Large intestine (tissue), 3 donors: ENCODE measurements at regions not wholly inside any gene's neighbourhood (a gene's known extent, or its start where the extent isn't known, plus 50 kb on each side); places are given as distances from the start of the nearest gene placed in this dataset.
"Not testable (repeated sequence)": the region's sequence is repeated elsewhere in the genome, so short reads cannot be mapped to it uniquely, and the experiment has no call there.

ENCODE experiments used
- DNase-seq, 2 donors: peaks; one replicate each; pipeline versions ENCODE4 v3.0.0 to v3.0.0-alpha.2; 2013
- H3K27ac ChIP-seq: one replicate; pipeline ENCODE4 v1.5.1; 2013; ENCODE audit warnings: low read length
- H3K27me3 ChIP-seq: 2 replicates; pipeline ENCODE4 v1.6.1; 2013; ENCODE audit warnings: low read length; ENCODE audit not compliant: control insufficient read depth, insufficient read depth
- H3K36me3 ChIP-seq: 2 replicates; pipeline ENCODE4 v1.6.1; 2013; ENCODE audit warnings: low read length; ENCODE audit not compliant: control insufficient read depth, insufficient read depth
- H3K4me1 ChIP-seq: one replicate; pipeline ENCODE4 v1.6.1; 2013; ENCODE audit warnings: low read length; ENCODE audit not compliant: control insufficient read depth, insufficient read depth
- H3K4me3 ChIP-seq: one replicate; pipeline ENCODE4 v1.5.1; 2013; ENCODE audit warnings: low read length
- H3K9me3 ChIP-seq: one replicate; pipeline ENCODE4 v1.6.1; 2013; ENCODE audit warnings: mild to moderate bottlenecking, low read depth, low read length, moderate library complexity; ENCODE audit not compliant: control insufficient read depth
- WGBS: methylation state at CpG from one replicate; pipeline ENCODE4 v1.1.5; 2013; ENCODE audit warnings: low lambda C conversion rate; ENCODE audit not compliant: insufficient coverage; 5-methylcytosine and 5-hydroxymethylcytosine counted together

GRCh38 chr4:120218981-120219380, 152.3 kb upstream of the MAD2L1 start:
- H3K9me3 ChIP-seq = no peaks in the 10 kb centered on the region
- no CpG with 5 or more reads among the region's 2 CpGs for WGBS
- no peak overlapping the region for H3K4me3 ChIP-seq
- DNase-seq = no peak
- H3K36me3 ChIP-seq = no peaks in the 10 kb centered on the region
- no peaks in the 10 kb centered on the region for H3K27me3 ChIP-seq
- H3K27ac ChIP-seq = no peak overlapping the region
- H3K4me1 ChIP-seq = no peaks in the 10 kb centered on the region

- Histone ChIP-seq H3K9me3 (no peaks in the 10 kb centered on the region), H3K4me1 (no peaks in the 10 kb centered on the region), H3K27ac (no peak overlapping the region), H3K4me3 (no peak overlapping the region), H3K36me3 (no peaks in the 10 kb centered on the region), H3K27me3 (no peaks in the 10 kb centered on the region)
- WGBS = no CpG with 5 or more reads among the region's 1 CpG
- DNase-seq = no peak
Observed at GRCh38 chr4:120215350-120215749, 148.7 kb upstream of the MAD2L1 start.

DNA sequence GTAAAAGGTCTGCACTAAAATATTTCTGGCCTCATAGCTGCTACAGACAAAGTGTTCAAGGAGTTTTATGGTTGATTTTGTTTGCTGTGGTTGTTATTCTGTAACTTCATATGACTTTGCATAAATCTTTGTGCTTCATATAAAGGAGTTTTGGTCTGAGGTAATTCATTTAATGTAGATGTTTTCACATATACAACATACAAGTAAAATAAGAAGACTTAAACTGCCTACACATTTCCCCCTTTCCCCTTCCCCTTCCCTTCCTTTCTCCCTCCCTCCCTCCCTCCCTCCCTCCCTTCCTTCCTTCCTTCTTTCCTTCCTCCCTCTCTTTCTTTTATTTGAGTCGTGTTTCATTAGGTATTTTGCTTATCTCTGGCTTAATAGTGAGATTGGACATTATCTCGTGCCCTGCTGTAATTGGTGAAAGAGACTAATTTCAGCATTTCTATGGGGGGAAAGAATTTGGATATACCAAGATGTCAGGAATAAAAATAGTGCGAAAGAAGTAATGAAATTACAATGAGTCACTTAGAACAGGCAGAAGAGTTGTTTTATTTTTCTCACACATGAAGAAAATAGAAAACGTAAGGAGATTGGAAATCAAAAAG, 144.9 kb upstream of the MAD2L1 start:
- no peaks in the 10 kb centered on the region for H3K36me3 ChIP-seq
- H3K27ac ChIP-seq = no peak overlapping the region
- no peak overlapping the region for H3K4me3 ChIP-seq
- no peaks in the 10 kb centered on the region for H3K9me3 ChIP-seq
- WGBS = 74% methylated on average over 4 of the region's 4 CpGs
- H3K27me3 ChIP-seq = no peaks in the 10 kb centered on the region
- DNase-seq = no peak
- no peaks in the 10 kb centered on the region for H3K4me1 ChIP-seq

DNA sequence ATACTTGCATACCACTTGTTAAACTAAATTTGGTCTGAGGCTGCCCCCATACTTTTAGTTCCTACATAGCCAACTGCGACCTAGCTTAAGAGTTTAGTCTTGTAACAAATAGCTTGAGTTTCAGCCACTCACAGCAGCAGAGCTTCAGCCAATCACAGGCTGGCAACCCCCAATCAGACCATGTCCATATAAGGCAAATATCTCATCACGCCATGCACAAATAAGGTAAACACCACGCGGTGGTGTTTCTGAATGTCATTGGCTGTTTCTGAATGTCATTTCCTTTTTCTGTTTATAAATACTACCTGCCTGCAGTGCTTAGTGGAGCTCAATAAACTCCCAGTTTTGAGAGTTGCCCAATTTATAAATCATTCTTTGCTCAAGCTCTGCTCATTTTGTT, 143.1 kb upstream of the MAD2L1 start:
- Histone ChIP-seq H3K9me3 (no peaks in the 10 kb centered on the region), H3K4me3 (no peak overlapping the region), H3K36me3 (no peaks in the 10 kb centered on the region), H3K4me1 (no peaks in the 10 kb centered on the region), H3K27me3 (no peaks in the 10 kb centered on the region), H3K27ac (no peak overlapping the region)
- DNase-seq = no peak
- WGBS = no CpG with 5 or more reads among the region's 4 CpGs

DNA sequence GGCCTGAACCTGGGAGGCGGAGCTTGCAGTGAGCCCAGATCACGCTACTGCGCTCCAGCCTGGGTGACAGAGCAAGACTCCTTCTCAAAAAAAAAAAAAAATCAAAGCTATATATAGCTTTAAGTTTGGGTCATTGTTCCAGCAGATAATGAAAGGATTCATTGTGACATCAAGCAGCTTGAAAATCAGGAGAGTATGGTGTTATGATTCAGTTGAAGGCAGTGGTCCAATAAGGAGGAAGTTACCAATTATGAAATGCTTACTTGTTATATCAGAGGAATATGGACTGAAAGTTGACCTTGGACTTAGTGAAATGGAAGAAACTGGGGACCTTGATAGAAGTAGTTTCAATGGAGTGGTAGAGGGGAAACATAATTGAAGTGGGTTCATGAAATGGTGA, 140.4 kb upstream of the MAD2L1 start:
- H3K9me3 ChIP-seq = no peaks in the 10 kb centered on the region
- no peak for DNase-seq
- H3K27ac ChIP-seq = no peak overlapping the region
- H3K4me1 ChIP-seq = no peaks in the 10 kb centered on the region
- H3K36me3 ChIP-seq = no peaks in the 10 kb centered on the region
- no CpG with 5 or more reads among the region's 3 CpGs for WGBS
- H3K4me3 ChIP-seq = no peak overlapping the region
- H3K27me3 ChIP-seq = no peaks in the 10 kb centered on the region

GRCh38 chr4:120202222-120202621, 135.6 kb upstream of the MAD2L1 start:
- DNase-seq = no peak
- no peak overlapping the region for H3K27ac ChIP-seq

GRCh38 chr4:120200573-120201110, 134.0 kb upstream of the MAD2L1 start:
- not testable (repeated sequence) for H3K4me1 ChIP-seq, H3K4me3 ChIP-seq, H3K27me3 ChIP-seq, H3K9me3 ChIP-seq, H3K36me3 ChIP-seq, H3K27ac ChIP-seq, DNase-seq
- no CpG with 5 or more reads among the region's 4 CpGs for whole genome bisulfite sequencing

More at GRCh38 chr4:120202222-120202621, 135.6 kb upstream of the MAD2L1 start:
- no peaks in the 10 kb centered on the region for H3K27me3 ChIP-seq
- WGBS = no CpG with 5 or more reads among the region's 2 CpGs
- H3K4me3 ChIP-seq = no peak overlapping the region
- H3K9me3 ChIP-seq = no peaks in the 10 kb centered on the region
- H3K4me1 ChIP-seq = no peaks in the 10 kb centered on the region
- no peaks in the 10 kb centered on the region for H3K36me3 ChIP-seq

DNA sequence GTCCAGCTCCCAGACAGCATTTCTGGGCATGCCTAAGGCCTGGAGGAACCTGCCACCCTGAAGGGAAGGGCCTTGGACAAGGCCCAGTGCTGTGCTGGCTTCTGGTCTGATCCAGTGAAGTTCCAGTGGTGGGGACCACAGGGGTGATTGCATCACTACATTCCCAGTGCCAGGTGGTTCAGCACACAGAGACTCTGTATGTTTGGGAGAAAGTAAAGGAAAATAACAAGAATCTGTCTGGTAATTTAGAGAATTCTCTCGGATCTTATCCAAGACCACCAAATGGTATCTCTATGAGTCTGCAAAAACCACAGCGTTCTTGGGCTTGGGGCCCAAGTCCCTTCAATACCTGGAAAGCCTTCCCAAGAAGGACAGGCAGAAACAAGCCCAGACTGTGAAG, 131.8 kb upstream of the MAD2L1 start:
- no peaks in the 10 kb centered on the region for H3K4me1 ChIP-seq
- H3K4me3 ChIP-seq = no peak overlapping the region
- H3K27me3 ChIP-seq = no peaks in the 10 kb centered on the region
- H3K36me3 ChIP-seq = no peaks in the 10 kb centered on the region
- no peak for DNase-seq
- H3K27ac ChIP-seq = no peak overlapping the region
- WGBS = no CpG with 5 or more reads among the region's 2 CpGs
- no peaks in the 10 kb centered on the region for H3K9me3 ChIP-seq

DNA sequence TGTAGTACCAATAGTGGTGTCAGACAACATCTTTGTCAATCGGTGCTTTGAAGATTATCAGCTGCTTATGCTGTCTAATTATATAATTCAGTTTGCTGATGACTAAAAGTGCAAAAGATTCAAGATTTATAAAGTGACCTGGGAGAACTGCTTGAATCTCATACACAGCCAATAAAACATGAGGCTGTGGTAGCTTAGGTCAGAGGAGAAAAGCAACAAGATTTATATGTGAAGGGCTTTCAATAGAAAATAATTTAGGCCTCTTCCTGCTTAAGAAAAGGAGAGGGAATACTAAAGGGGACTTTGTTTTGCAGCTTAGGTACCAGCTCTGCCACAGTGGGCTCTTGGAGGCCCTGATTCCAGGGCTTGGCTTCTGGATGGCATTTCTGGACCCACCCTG, 111.0 kb upstream of the MAD2L1 start:
- no peak overlapping the region for H3K4me3 ChIP-seq
- no peaks in the 10 kb centered on the region for H3K4me1 ChIP-seq
- no peak overlapping the region for H3K27ac ChIP-seq
- no peaks in the 10 kb centered on the region for H3K9me3 ChIP-seq
- H3K36me3 ChIP-seq = no peaks in the 10 kb centered on the region
- no peak for DNase-seq
- H3K27me3 ChIP-seq = no peaks in the 10 kb centered on the region
- WGBS = no CpG with 5 or more reads among the region's 1 CpG

DNA sequence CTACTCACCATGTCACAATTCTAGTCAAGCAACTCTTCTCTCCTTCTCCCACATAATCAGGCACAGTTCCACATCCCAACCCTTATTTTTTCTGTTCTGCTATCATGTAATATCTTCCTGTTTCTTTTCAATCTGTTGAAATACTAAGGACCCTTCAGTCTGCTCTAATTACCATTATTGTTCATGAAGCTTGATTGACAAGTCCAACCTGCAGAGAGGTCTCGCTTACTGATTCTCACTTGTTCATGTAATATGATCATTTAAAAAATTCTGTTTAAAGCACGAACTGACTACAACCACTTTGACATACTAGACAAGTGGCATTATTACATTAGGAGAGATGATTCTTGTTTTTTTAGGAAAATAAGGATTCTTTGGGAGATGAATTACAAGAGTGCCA, 108.6 kb upstream of the MAD2L1 start:
- Histone ChIP-seq H3K4me1 (no peaks in the 10 kb centered on the region), H3K36me3 (no peaks in the 10 kb centered on the region), H3K27ac (no peak overlapping the region), H3K4me3 (no peak overlapping the region), H3K9me3 (no peaks in the 10 kb centered on the region), H3K27me3 (no peaks in the 10 kb centered on the region)
- WGBS = 100% methylated on average over 1 of the region's 2 CpGs
- no peak for DNase-seq

GRCh38 chr4:120163895-120164294, 97.2 kb upstream of the MAD2L1 start:
- Histone ChIP-seq H3K27ac (no peak overlapping the region), H3K4me3 (no peak overlapping the region), H3K27me3 (no peaks in the 10 kb centered on the region), H3K4me1 (no peaks in the 10 kb centered on the region), H3K9me3 (no peaks in the 10 kb centered on the region), H3K36me3 (no peaks in the 10 kb centered on the region)
- WGBS = 100% methylated on average over 1 of the region's 2 CpGs
- DNase-seq = no peak
